Thyroid gland (tissue), 4 donors: ENCODE measurements at regions not wholly inside any gene's neighbourhood (a gene's known extent, or its start where the extent isn't known, plus 50 kb on each side); places are given as distances from the start of the nearest gene placed in this dataset.

ENCODE experiments used
- DNase-seq, 2 donors: peaks; one replicate each; pipeline ENCODE4 v3.0.0-alpha.2; 2019
- H3K27ac ChIP-seq, 3 donors: fragments of 200-600 bp; sonication (generic); 1 replicate in 2 of 3; 2 replicates in 1 of 3; pipeline ENCODE4 v1.5.1; 2016 to 2019; ENCODE audit warnings: mild to moderate bottlenecking in 1 of 3, moderate library complexity in 1 of 3
- H3K27me3 ChIP-seq: fragments of 200-600 bp; sonication (generic); one replicate; pipeline ENCODE4 v1.5.1; 2019
- H3K36me3 ChIP-seq, 2 donors: fragments of 200-600 bp; sonication (generic); one replicate each; pipeline ENCODE4 v1.5.1; 2016 to 2019
- H3K4me1 ChIP-seq, 2 donors: fragments of 200-600 bp; sonication (generic); one replicate each; pipeline ENCODE4 v1.5.1; 2017 to 2019
- H3K4me3 ChIP-seq, 3 donors: fragments of 200-600 bp; sonication (generic); replicated peaks in 1 of 3; 1 replicate in 2 of 3; 2 replicates in 1 of 3; pipeline ENCODE4 v1.5.1; 2016; ENCODE audit warnings: mild to moderate bottlenecking in 1 of 3
- H3K9me3 ChIP-seq: fragments of 200-600 bp; sonication (generic); one replicate; pipeline ENCODE4 v1.5.1; 2017
- POLR2A ChIP-seq, 2 donors: fragments of 450-650 bp; IDR thresholded peaks; one replicate each; pipeline ENCODE4 v1.6.1; 2017; ENCODE audit warnings: antibody characterized with exemption in 2 of 2, mild to moderate bottlenecking in 2 of 2, moderate library complexity in 1 of 2
- WGBS, 2 donors: methylation state at CpG; one replicate each; pipeline ENCODE4 v1.1.5; 2017; 5-methylcytosine and 5-hydroxymethylcytosine counted together
- intact Hi-C: fragments of 100-400 bp; cut with DNase I; formaldehyde crosslinking; loops from one replicate; pipeline ENCODE4 v1.15.1; 2023
- TF ChIP-seq, protein P1 (sequence below), 6 experiments: fragments of 200-600 bp in 3 of 6; fragments of 450-650 bp in 3 of 6; sonication (generic) in 3 of 6; IDR thresholded peaks; one replicate each; pipeline ENCODE4 v1.5.1; 2016 to 2019; ENCODE audit warnings: antibody characterized with exemption in 6 of 6, mild to moderate bottlenecking in 2 of 6, inconsistent platforms in 1 of 6, moderate library complexity in 1 of 6

DNA sequence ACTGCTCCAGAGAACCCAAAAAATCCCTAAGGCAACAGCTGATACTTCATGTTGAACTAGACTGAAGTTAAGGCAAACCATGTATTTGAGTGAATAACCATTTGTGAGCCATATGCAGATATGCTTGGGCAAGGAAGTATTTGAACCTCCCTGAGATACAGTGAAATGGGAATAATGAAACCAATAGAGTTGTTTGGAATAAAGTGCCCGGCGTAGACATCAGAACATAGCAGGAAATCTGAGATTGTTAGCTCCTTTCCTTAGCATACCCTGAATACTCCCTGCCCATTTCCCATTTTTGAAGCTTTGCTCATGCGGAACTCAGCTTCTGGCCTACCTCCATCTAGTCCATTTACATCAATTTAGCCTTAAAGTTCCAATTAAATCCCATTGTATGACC lies 611.9 kb downstream of the EFNA5 start:
- no peaks in the 10 kb centered on the region for H3K4me1 ChIP-seq
- no peak overlapping the region for H3K4me3 ChIP-seq
- no peaks in the 10 kb centered on the region for H3K9me3 ChIP-seq
- TF ChIP-seq POLR2A (IDR thresholded peaks at IDR 0.05), result no peak
- TF ChIP-seq, protein P1, sequence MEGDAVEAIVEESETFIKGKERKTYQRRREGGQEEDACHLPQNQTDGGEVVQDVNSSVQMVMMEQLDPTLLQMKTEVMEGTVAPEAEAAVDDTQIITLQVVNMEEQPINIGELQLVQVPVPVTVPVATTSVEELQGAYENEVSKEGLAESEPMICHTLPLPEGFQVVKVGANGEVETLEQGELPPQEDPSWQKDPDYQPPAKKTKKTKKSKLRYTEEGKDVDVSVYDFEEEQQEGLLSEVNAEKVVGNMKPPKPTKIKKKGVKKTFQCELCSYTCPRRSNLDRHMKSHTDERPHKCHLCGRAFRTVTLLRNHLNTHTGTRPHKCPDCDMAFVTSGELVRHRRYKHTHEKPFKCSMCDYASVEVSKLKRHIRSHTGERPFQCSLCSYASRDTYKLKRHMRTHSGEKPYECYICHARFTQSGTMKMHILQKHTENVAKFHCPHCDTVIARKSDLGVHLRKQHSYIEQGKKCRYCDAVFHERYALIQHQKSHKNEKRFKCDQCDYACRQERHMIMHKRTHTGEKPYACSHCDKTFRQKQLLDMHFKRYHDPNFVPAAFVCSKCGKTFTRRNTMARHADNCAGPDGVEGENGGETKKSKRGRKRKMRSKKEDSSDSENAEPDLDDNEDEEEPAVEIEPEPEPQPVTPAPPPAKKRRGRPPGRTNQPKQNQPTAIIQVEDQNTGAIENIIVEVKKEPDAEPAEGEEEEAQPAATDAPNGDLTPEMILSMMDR (IDR thresholded peaks at IDR 0.05), result no peak
- H3K27ac ChIP-seq, result no peak overlapping the region
- H3K36me3 ChIP-seq, result no peaks in the 10 kb centered on the region
- WGBS, 2 donors, result 88 to 91% methylated on average over 3 of the region's 3 CpGs
- no peak for DNase-seq
- intact Hi-C loops, result no loop called here
- no peaks in the 10 kb centered on the region for H3K27me3 ChIP-seq

DNA sequence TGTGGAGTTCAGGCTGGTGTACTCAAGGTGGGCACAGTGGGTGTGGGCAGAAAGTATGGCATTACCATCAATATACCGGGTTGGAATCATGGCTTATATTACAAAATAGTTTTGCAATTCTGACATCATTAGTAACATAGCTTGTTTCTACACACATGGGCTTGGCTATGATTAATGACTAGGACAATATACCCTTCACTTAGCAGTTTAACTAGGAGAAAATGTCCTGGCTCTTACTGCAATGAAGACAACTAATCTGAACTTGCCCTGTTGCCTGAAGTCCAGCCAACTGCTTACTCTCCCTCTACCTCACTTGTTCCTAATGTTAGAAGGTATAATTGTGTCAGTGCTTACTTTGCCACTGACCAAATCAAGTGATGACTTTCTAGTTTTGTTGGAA lies 612.5 kb downstream of the EFNA5 start:
- Histone ChIP-seq H3K9me3 (no peaks in the 10 kb centered on the region), H3K4me3 (no peak overlapping the region), H3K36me3 (no peaks in the 10 kb centered on the region), H3K27me3 (no peaks in the 10 kb centered on the region), H3K4me1 (no peaks in the 10 kb centered on the region), H3K27ac (no peak overlapping the region)
- DNase-seq, result no peak
- TF ChIP-seq POLR2A (IDR thresholded peaks at IDR 0.05), result no peak
- TF ChIP-seq, protein P1 (IDR thresholded peaks at IDR 0.05), result no peak
- intact Hi-C loops, result no loop called here
- 82 to 90% methylated on average over 1 of the region's 1 CpG for WGBS, 2 donors

DNA sequence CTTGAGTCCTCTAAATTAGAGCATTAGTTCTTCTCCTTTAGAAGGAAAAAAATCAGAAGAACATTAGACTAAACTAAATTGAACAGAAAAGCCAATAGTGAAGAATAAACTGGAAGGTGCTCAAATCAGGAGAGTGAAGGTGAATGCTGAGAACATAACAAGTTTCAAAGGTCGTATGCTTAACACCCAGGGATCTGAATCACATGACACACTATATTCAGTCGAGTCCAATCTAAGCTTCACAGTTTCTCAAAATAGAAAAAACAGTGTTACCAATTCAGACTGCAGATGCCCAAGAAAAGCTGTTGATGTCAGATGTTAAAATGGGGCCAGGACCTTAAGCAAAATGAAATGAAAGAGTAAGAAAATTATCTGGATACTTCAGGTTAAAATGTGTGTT lies 614.5 kb downstream of the EFNA5 start:
- TF ChIP-seq, protein P1 (IDR thresholded peaks at IDR 0.05), result no peak
- no peak for TF ChIP-seq POLR2A (IDR thresholded peaks at IDR 0.05)
- no peak overlapping the region for H3K4me3 ChIP-seq
- H3K4me1 ChIP-seq, result no peaks in the 10 kb centered on the region
- no peaks in the 10 kb centered on the region for H3K36me3 ChIP-seq
- no peak overlapping the region for H3K27ac ChIP-seq
- no peaks in the 10 kb centered on the region for H3K9me3 ChIP-seq
- WGBS, 2 donors, result 61 to 62% methylated on average over 2 of the region's 2 CpGs
- intact Hi-C loops, result no loop called here
- H3K27me3 ChIP-seq, result no peaks in the 10 kb centered on the region
- no peak for DNase-seq

DNA sequence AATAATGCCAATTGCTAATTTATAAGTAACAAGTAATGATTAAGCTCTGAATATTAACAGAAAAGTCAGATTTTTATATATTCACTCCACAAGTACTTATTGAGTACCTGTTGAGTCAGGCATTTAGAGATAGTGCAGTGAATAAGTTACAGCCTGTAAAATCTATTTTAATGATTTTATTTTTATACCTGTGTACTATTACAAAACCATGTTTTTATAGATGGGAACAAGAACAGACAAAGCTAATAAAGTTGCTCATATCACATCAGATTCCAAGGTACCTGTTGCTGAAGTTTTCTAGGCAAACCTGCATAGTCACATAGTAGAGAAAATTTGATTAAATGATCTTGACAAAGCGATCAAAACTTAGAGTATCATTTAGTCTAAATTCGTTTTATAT lies 623.7 kb downstream of the EFNA5 start:
- Histone ChIP-seq H3K9me3 (no peaks in the 10 kb centered on the region), H3K4me1 (no peaks in the 10 kb centered on the region), H3K36me3 (no peaks in the 10 kb centered on the region), H3K27me3 (no peaks in the 10 kb centered on the region), H3K4me3 (no peak overlapping the region), H3K27ac (no peak overlapping the region)
- intact Hi-C loops, result no loop called here
- no peak for DNase-seq
- 81 to 82% methylated on average over 2 of the region's 2 CpGs for WGBS, 2 donors
- TF ChIP-seq POLR2A (IDR thresholded peaks at IDR 0.05), result no peak
- TF ChIP-seq, protein P1 (IDR thresholded peaks at IDR 0.05), result no peak

DNA sequence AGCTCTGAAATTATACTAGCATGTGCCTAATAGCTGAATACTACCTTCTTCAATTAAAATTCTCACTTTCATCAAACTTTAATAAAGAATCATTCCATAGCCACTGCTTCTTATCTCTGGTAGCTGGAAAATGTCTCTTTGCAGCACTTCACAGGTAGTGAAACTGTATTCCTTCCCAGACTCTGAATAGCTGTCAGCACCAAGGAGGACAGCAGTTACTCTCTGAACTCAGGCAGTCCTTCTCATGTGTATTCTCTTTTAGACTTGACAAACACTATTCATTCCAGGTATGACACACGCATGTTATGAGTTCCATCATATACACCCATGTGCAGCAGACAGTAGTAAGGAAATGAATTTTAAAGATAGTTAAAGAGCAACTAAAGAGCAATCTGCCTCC lies 627.1 kb downstream of the EFNA5 start:
- no peak for TF ChIP-seq POLR2A (IDR thresholded peaks at IDR 0.05)
- TF ChIP-seq, protein P1 (IDR thresholded peaks at IDR 0.05), result no peak
- intact Hi-C loops, result no loop called here
- 100% methylated on average over 1 of the region's 1 CpG for WGBS, 2 donors

More for the DNA sequence above, 627.1 kb downstream of the EFNA5 start:
- Histone ChIP-seq H3K36me3 (no peaks in the 10 kb centered on the region), H3K27ac (no peak overlapping the region), H3K27me3 (no peaks in the 10 kb centered on the region), H3K4me3 (no peak overlapping the region), H3K4me1 (no peaks in the 10 kb centered on the region), H3K9me3 (no peaks in the 10 kb centered on the region)
- DNase-seq, result no peak
